HUES64 (cell line): ENCODE measurements at regions not wholly inside any gene's neighbourhood (a gene's known extent, or its start where the extent isn't known, plus 50 kb on each side); places are given as distances from the start of the nearest gene placed in this dataset.

ENCODE experiments used
- H3K27ac ChIP-seq: 2 replicates; pipeline ENCODE4 v1.7.0; 2013; ENCODE audit warnings: low read depth, low read length, inconsistent platforms
- H3K27me3 ChIP-seq: 2 replicates; pipeline ENCODE4 v1.6.1; 2013; ENCODE audit warnings: mild to moderate bottlenecking, low read length; ENCODE audit not compliant: insufficient read depth
- H3K36me3 ChIP-seq: 2 replicates; pipeline ENCODE4 v1.6.1; 2013; ENCODE audit warnings: mild to moderate bottlenecking, low read length; ENCODE audit not compliant: insufficient read depth
- H3K4me1 ChIP-seq: 2 replicates; pipeline ENCODE4 v1.6.1; 2013; ENCODE audit warnings: mild to moderate bottlenecking, low read length, moderate library complexity; ENCODE audit not compliant: insufficient read depth
- H3K4me3 ChIP-seq: 2 replicates; pipeline ENCODE4 v1.5.1; 2013; ENCODE audit warnings: mild to moderate bottlenecking, low read length, moderate library complexity
- H3K9ac ChIP-seq: 2 replicates; pipeline ENCODE4 v1.6.1; 2013; ENCODE audit warnings: mild to moderate bottlenecking, low read depth, low read length
- H3K9me3 ChIP-seq: 2 replicates; pipeline ENCODE4 v1.6.1; 2013; ENCODE audit warnings: low read depth, low read length; ENCODE audit not compliant: insufficient read depth
- WGBS: fragments of 150-250, 120-280 bp; methylation state at CpG from one replicate; pipeline ENCODE4 v1.1.7; 2013; ENCODE audit warnings: missing lambda C conversion rate; 5-methylcytosine and 5-hydroxymethylcytosine counted together

- Histone ChIP-seq H3K27me3 (no peaks in the 10 kb centered on the region), H3K4me3 (no peak overlapping the region)
- WGBS: 92% methylated on average over 27 of the region's 27 CpGs
Measured at GRCh38 chr11:116613206-116613875, 159.4 kb downstream of the BUD13 start.

GRCh38 chr11:116611998-116612620, 160.7 kb downstream of the BUD13 start:
- H3K4me3 ChIP-seq: no peak overlapping the region
- no peaks in the 10 kb centered on the region for H3K4me1 ChIP-seq
- no peaks in the 10 kb centered on the region for H3K36me3 ChIP-seq
- H3K27me3 ChIP-seq: no peaks in the 10 kb centered on the region
- WGBS: 91% methylated on average over 4 of the region's 4 CpGs
- H3K27ac ChIP-seq: no peak overlapping the region
- no peak overlapping the region for H3K9ac ChIP-seq
- H3K9me3 ChIP-seq: no peaks in the 10 kb centered on the region

More at GRCh38 chr11:116613206-116613875, 159.4 kb downstream of the BUD13 start:
- H3K4me1 ChIP-seq: no peaks in the 10 kb centered on the region
- no peaks in the 10 kb centered on the region for H3K36me3 ChIP-seq
- no peak overlapping the region for H3K9ac ChIP-seq
- H3K27ac ChIP-seq: no peak overlapping the region
- H3K9me3 ChIP-seq: no peaks in the 10 kb centered on the region

- WGBS: 79% methylated on average over 7 of the region's 7 CpGs
Measured at GRCh38 chr11:116610190-116610589, 162.6 kb downstream of the BUD13 start.

GRCh38 chr11:116607027-116607426, 165.8 kb downstream of the BUD13 start:
- H3K27me3 ChIP-seq: no peaks in the 10 kb centered on the region

More at GRCh38 chr11:116610190-116610589, 162.6 kb downstream of the BUD13 start:
- H3K9ac ChIP-seq: no peak overlapping the region
- no peak overlapping the region for H3K4me3 ChIP-seq
- H3K27ac ChIP-seq: no peak overlapping the region
- no peaks in the 10 kb centered on the region for H3K9me3 ChIP-seq
- H3K4me1 ChIP-seq: no peaks in the 10 kb centered on the region
- no peaks in the 10 kb centered on the region for H3K27me3 ChIP-seq
- no peaks in the 10 kb centered on the region for H3K36me3 ChIP-seq

GRCh38 chr11:116605543-116606459, 167.0 kb downstream of the BUD13 start:
- Histone ChIP-seq H3K27me3 (no peaks in the 10 kb centered on the region), H3K9me3 (no peaks in the 10 kb centered on the region), H3K9ac (no peak overlapping the region), H3K36me3 (no peaks in the 10 kb centered on the region), H3K4me1 (no peaks in the 10 kb centered on the region), H3K4me3 (no peak overlapping the region), H3K27ac (no peak overlapping the region)
- WGBS: 39% methylated on average over 5 of the region's 6 CpGs

More at GRCh38 chr11:116607027-116607426, 165.8 kb downstream of the BUD13 start:
- Histone ChIP-seq H3K9me3 (no peaks in the 10 kb centered on the region), H3K4me1 (no peaks in the 10 kb centered on the region), H3K9ac (no peak overlapping the region), H3K36me3 (no peaks in the 10 kb centered on the region), H3K27ac (no peak overlapping the region), H3K4me3 (no peak overlapping the region)

GRCh38 chr11:116603728-116604323, 169.0 kb downstream of the BUD13 start:
- Histone ChIP-seq H3K36me3 (no peaks in the 10 kb centered on the region), H3K4me3 (no peak overlapping the region), H3K4me1 (no peaks in the 10 kb centered on the region), H3K27ac (no peak overlapping the region), H3K9me3 (no peaks in the 10 kb centered on the region), H3K27me3 (no peaks in the 10 kb centered on the region), H3K9ac (no peak overlapping the region)
- WGBS: 90% methylated on average over 15 of the region's 15 CpGs

GRCh38 chr11:116602637-116602942, 170.2 kb downstream of the BUD13 start:
- Histone ChIP-seq H3K4me3 (no peak overlapping the region), H3K36me3 (no peaks in the 10 kb centered on the region), H3K27ac (no peak overlapping the region), H3K9ac (no peak overlapping the region), H3K4me1 (no peaks in the 10 kb centered on the region), H3K27me3 (no peaks in the 10 kb centered on the region), H3K9me3 (no peaks in the 10 kb centered on the region)
- WGBS: 86% methylated on average over 3 of the region's 3 CpGs

GRCh38 chr11:116601814-116602636, 170.8 kb downstream of the BUD13 start:
- H3K4me1 ChIP-seq: no peaks in the 10 kb centered on the region
- no peaks in the 10 kb centered on the region for H3K9me3 ChIP-seq
- no peak overlapping the region for H3K4me3 ChIP-seq
- H3K27me3 ChIP-seq: no peaks in the 10 kb centered on the region
- no peak overlapping the region for H3K27ac ChIP-seq
- no peak overlapping the region for H3K9ac ChIP-seq
- 90% methylated on average over 11 of the region's 11 CpGs for WGBS
- H3K36me3 ChIP-seq: no peaks in the 10 kb centered on the region

GRCh38 chr11:116600930-116601329, 171.9 kb downstream of the BUD13 start:
- WGBS: 95% methylated on average over 4 of the region's 4 CpGs
- H3K9ac ChIP-seq: no peak overlapping the region

GRCh38 chr11:116598556-116598955, 174.2 kb downstream of the BUD13 start:
- no peak overlapping the region for H3K27ac ChIP-seq
- H3K4me1 ChIP-seq: no peaks in the 10 kb centered on the region
- H3K27me3 ChIP-seq: no peaks in the 10 kb centered on the region
- WGBS: 91% methylated on average over 3 of the region's 3 CpGs
- H3K36me3 ChIP-seq: no peaks in the 10 kb centered on the region
- H3K9ac ChIP-seq: no peak overlapping the region
- H3K4me3 ChIP-seq: no peak overlapping the region
- H3K9me3 ChIP-seq: no peaks in the 10 kb centered on the region

More at GRCh38 chr11:116600930-116601329, 171.9 kb downstream of the BUD13 start:
- no peak overlapping the region for H3K27ac ChIP-seq
- no peaks in the 10 kb centered on the region for H3K27me3 ChIP-seq
- H3K9me3 ChIP-seq: no peaks in the 10 kb centered on the region
- H3K4me1 ChIP-seq: no peaks in the 10 kb centered on the region
- H3K36me3 ChIP-seq: no peaks in the 10 kb centered on the region
- H3K4me3 ChIP-seq: no peak overlapping the region
